AG09319 (cell line): ENCODE measurements at regions not wholly inside any gene's neighbourhood (a gene's known extent, or its start where the extent isn't known, plus 50 kb on each side); places are given as distances from the start of the nearest gene placed in this dataset.

Source experiments
- DNase-seq: peaks from one replicate; pipeline ENCODE4 v3.0.0-alpha.2; 2010; ENCODE audit warnings: low read depth; ENCODE audit errors: extremely low read depth
- TF ChIP-seq, protein P1 (sequence below): IDR thresholded peaks from 2 replicates; pipeline ENCODE4 v1.5.1; 2011; ENCODE audit warnings: low read depth, mild to moderate bottlenecking, inconsistent platforms, low read length, moderate library complexity

DNA sequence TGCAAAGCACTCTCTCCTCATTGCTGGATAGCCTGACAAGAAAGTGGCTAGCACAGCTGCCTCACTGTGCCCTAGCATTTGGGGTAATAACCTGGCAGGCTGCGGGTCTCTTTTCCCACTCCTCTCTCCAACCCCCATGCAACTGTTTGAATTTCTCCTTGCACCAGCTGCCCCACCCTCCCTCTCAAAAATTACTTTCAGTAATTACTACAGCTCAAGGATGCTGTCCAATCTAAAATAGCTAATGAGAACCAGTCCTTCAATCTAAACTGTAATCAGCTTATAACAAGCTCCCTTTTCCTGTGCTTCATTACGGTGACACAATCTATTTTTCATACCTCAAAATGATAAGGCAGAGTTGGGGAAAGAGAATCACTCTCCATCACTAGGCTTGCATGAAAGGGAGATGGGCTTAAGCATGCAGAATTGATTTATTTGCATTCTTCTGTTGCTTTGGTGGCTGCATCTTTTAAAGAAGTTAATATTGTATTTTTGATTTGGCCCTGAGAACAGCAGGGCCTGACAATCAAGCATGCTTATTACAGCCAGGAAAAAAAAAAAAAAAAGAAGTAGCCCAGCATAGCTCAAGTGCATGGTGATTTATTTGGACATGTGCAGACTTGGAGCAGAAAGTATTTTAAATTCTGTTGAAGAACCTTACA, 881.8 kb downstream of the SLC4A3 start:
- no peak for DNase-seq
- TF ChIP-seq, protein P1, sequence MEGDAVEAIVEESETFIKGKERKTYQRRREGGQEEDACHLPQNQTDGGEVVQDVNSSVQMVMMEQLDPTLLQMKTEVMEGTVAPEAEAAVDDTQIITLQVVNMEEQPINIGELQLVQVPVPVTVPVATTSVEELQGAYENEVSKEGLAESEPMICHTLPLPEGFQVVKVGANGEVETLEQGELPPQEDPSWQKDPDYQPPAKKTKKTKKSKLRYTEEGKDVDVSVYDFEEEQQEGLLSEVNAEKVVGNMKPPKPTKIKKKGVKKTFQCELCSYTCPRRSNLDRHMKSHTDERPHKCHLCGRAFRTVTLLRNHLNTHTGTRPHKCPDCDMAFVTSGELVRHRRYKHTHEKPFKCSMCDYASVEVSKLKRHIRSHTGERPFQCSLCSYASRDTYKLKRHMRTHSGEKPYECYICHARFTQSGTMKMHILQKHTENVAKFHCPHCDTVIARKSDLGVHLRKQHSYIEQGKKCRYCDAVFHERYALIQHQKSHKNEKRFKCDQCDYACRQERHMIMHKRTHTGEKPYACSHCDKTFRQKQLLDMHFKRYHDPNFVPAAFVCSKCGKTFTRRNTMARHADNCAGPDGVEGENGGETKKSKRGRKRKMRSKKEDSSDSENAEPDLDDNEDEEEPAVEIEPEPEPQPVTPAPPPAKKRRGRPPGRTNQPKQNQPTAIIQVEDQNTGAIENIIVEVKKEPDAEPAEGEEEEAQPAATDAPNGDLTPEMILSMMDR, result no peak

DNA sequence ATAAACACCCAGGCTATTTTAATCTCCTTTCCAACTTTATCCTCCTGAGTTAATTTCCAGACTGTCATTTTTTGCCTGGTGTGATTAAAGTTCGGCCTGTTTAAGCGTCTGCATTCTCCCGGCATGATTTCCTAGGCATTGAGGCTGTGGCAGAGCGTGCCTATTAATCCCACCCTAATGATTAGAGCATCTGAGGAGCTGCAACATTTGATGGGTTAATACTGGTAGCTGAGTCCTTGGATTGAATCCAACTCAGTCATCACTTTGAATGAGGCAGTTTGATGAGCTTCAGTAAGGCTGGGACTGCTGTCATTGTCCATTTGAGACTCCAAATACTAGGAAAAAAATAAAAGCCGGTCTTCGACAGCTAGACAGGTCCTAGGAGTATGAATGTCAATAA, 882.5 kb downstream of the SLC4A3 start:
- TF ChIP-seq, protein P1, result no peak

DNA sequence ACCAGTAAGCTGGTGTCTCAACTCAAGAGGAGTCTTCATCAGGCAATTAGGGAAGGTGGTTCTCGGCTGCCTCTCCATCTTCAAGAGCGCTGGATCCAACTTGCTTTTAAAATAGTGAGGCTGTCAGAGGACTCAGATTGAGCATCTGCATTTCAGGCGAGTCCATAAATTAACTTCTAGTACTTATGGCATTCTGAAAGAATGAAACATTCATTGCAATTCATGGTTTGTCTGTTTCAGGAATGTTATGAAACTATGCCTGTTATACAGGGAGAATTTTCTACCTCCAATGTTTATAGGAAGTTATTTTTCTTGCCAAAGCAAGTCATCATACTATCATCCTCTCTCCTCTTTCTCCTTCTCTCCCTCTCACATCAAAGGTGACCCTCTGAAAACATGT, 883.2 kb downstream of the SLC4A3 start:
- TF ChIP-seq, protein P1, result no peak
- DNase-seq, result no peak

More for the DNA sequence above, 882.5 kb downstream of the SLC4A3 start:
- no peak for DNase-seq

DNA sequence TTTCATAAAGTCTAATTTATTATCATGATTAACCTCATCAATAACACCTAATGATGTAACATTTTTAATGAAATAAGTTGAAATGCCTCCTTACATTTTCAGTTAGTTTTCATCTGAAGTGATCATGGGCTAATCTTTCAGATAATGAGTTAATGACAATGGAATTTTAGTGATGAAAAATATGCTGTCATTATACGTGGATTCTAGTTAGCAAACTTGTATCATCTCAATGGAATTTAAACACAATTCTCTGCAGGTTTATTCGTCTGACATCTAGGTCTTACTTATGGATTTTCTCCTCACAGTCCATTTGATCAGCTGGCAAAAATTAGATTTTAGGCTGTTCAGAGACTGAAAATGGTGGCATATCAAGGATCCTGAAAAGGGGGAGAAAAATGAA, 885.0 kb downstream of the SLC4A3 start:
- DNase-seq, result no peak
- TF ChIP-seq, protein P1, result no peak

DNA sequence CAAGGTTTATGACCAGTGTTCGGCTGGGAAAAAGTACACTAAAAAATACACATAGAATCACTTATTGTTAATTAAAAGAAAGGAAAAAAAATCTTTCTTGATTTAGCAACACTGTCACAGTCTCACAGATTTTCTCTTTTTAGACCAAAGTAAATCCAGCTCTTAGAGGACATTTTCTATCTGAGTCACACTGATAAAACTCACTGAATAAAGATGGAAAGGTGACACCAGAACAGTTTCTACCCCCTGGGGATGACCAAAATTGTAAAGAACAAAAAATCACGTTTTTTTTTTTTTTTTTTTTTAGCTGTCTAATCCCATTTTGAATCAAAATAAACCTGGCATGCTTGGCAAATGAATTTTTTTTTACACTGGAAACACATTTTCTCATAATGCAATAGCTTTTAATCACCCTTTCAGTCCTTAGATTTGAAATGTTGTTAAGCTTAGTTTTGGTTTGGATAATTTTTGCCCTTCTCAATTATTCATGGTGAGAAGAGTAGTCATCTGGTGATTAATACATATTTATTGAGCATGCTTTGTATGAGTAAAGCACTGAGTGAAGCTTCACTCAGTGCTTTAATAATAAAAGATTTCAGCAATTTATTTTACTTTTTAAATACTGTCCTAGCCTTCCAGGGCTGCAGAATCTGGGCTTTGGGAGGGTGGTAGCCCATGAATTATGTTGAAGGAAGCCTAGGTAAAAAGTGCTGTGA, 886.3 kb downstream of the SLC4A3 start:
- no peak for DNase-seq
- TF ChIP-seq, protein P1, result no peak

DNA sequence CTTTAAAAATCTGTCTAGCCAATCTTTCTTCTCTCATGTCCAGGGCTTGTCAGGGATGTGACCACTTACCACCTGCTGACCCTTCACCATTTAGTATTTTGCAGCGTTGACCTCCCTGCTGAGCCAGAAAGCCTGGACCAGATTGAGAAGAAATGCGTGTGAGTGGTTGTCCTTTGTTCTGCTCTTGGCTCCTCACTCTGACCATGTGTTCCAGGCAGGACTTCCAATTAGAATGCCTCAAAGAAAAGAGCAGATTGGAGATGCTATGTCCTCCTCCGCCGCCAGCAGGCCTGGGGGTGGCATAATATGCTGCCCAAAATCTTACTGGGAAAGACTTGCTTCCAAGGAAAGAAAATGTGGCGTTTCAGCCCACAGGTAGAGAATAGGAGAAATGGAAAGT, 894.1 kb downstream of the SLC4A3 start:
- TF ChIP-seq, protein P1, result no peak
- DNase-seq, result no peak

DNA sequence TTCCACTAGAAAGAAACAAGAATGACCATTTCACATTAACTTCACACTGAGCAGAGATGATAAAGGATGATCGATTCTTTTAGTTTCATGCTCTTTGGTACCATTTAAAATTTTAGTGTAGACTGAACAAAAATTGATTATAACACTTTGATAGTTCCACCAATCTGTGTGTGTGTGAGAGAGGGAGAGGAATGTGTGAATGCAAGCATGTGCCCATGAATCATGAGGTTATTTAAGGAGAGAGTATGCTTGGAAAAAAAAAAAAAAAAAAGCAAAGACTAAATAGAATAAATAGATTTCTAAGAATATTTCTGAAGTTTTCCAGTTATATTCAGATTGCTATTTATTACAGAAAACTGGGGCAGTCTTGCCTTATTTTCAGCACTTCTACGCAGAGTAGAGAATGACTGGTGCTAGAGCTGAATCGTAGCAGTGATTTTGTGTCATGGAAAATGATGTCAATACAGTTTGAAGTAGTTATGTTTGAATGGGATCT, 900.8 kb downstream of the SLC4A3 start:
- DNase-seq, result no peak
- TF ChIP-seq, protein P1, result no peak
